Ovary (tissue), 7 donors: ENCODE measurements at regions not wholly inside any gene's neighbourhood (a gene's known extent, or its start where the extent isn't known, plus 50 kb on each side); places are given as distances from the start of the nearest gene placed in this dataset.

ENCODE experiments used
- DNase-seq, 5 donors: peaks; one replicate each; pipeline ENCODE4 v3.0.0-alpha.2; 2019 to 2020
- H3K27ac ChIP-seq, 2 donors: fragments of 200-600 bp; one replicate each; pipeline versions ENCODE4 v1.5.1 to v1.8.0; 2019 to 2022
- H3K27me3 ChIP-seq: fragments of 200-600 bp; one replicate; pipeline ENCODE4 v1.8.0; 2022
- H3K36me3 ChIP-seq: fragments of 200-600 bp; sonication (generic); one replicate; pipeline ENCODE4 v1.5.1; 2019
- H3K4me1 ChIP-seq: one replicate; pipeline ENCODE4 v1.8.1; 2013; ENCODE audit warnings: mild to moderate bottlenecking, moderate library complexity; ENCODE audit not compliant: insufficient read depth
- H3K4me3 ChIP-seq: fragments of 200-600 bp; sonication (generic); one replicate; pipeline ENCODE4 v1.5.1; 2017
- H3K9me3 ChIP-seq, 2 donors: fragments of 200-600 bp in 1 of 2; sonication (generic) in 1 of 2; one replicate each; pipeline versions ENCODE4 v1.5.1 to v1.8.1; 2013 to 2019; ENCODE audit warnings: mild to moderate bottlenecking in 1 of 2, moderate library complexity in 1 of 2
- CTCF ChIP-seq, 3 donors: fragments of 450-650 bp in 2 of 3; fragments of 200-600 bp in 1 of 3; IDR thresholded peaks; one replicate each; pipeline versions ENCODE4 v1.5.1 to v1.8.0; 2016 to 2022; ENCODE audit warnings: antibody characterized with exemption in 3 of 3, mild to moderate bottlenecking in 1 of 3
- EP300 ChIP-seq: sonication (generic); formaldehyde crosslinking; IDR thresholded peaks from one replicate; pipeline ENCODE4 v1.6.1; 2017; ENCODE audit warnings: antibody characterized with exemption
- POLR2A ChIP-seq: fragments of 450-650 bp; IDR thresholded peaks from one replicate; pipeline ENCODE4 v1.6.1; 2017; ENCODE audit warnings: antibody characterized with exemption, mild to moderate bottlenecking, moderate library complexity
- WGBS, 3 donors: extraction: QIAGEN DNeasy Blood & Tissue Kit in 1 of 3; methylation state at CpG; one replicate each; pipeline versions ENCODE4 v1.1.5 to v1.1.7; 2013 to 2017; 5-methylcytosine and 5-hydroxymethylcytosine counted together
- intact Hi-C, 4 donors: fragments of 100-400 bp; cut with DNase I; formaldehyde crosslinking; loops; one replicate each; pipeline versions ENCODE4 v1.11.0 to v1.15.1; 2022 to 2023
- donor health status: DM: no; HTN: no; CAD: no; lungs with moderate emphysema.
- donor health status: DM: no; HTN: no; CAD: no.
- donor health status: Bipolar disorder and iron deficiency.
- donor health status: DM: no; HTN: no; CAD: no.
- donor health status: DM: yes; HTN: yes; CAD: no.

GRCh38 chr13:22717036-22717435 lies 463.7 kb upstream of the SGCG start:
- Histone ChIP-seq H3K27ac (no peak overlapping the region), H3K4me3 (no peak overlapping the region), H3K36me3 (no peaks in the 10 kb centered on the region), H3K9me3 (no peaks in the 10 kb centered on the region), H3K27me3 (no peaks in the 10 kb centered on the region), H3K4me1 (peaks cover 3% of the 10 kb centered on the region)
- intact Hi-C loops: loop anchor here in 1 of 4 donors (2.0 kb wide), 1 partner anchor 14 kb away; no protein-coding TSS in a partner anchor
- TF ChIP-seq EP300: no peak
- no peak for TF ChIP-seq POLR2A
- no peak for TF ChIP-seq CTCF (IDR thresholded peaks at IDR 0.05)
- 3 to 36% (median 8%) methylated on average over 7 of the region's 7 CpGs for WGBS, 3 donors
- DNase-seq: no peak

GRCh38 chr13:22726726-22727125 lies 454.1 kb upstream of the SGCG start:
- intact Hi-C loops: no loop called here
- H3K27me3 ChIP-seq: no peaks in the 10 kb centered on the region
- H3K9me3 ChIP-seq: no peaks in the 10 kb centered on the region
- no peak overlapping the region for H3K4me3 ChIP-seq
- H3K4me1 ChIP-seq: no peaks in the 10 kb centered on the region
- WGBS, 3 donors: 48 to 57% (median 55%) methylated on average over 6 of the region's 6 CpGs
- TF ChIP-seq POLR2A: no peak
- no peak for TF ChIP-seq EP300
- TF ChIP-seq CTCF (IDR thresholded peaks at IDR 0.05): no peak
- DNase-seq: no peak
- H3K36me3 ChIP-seq: no peaks in the 10 kb centered on the region
- no peak overlapping the region for H3K27ac ChIP-seq

- H3K36me3 ChIP-seq: no peaks in the 10 kb centered on the region
- no peak overlapping the region for H3K4me3 ChIP-seq
- no peak for DNase-seq
- H3K4me1 ChIP-seq: no peaks in the 10 kb centered on the region
- intact Hi-C loops: no loop called here
- no peak for TF ChIP-seq POLR2A
- TF ChIP-seq CTCF (IDR thresholded peaks at IDR 0.05): no peak
- no peak for TF ChIP-seq EP300
- no peaks in the 10 kb centered on the region for H3K9me3 ChIP-seq
- H3K27me3 ChIP-seq: no peaks in the 10 kb centered on the region
- WGBS, 3 donors: 40 to 61% (median 51%) methylated on average over 24 of the region's 24 CpGs
- H3K27ac ChIP-seq: no peak overlapping the region
Measured at GRCh38 chr13:22735011-22735995, 445.5 kb upstream of the SGCG start.

- Histone ChIP-seq H3K36me3 (no peaks in the 10 kb centered on the region), H3K4me3 (no peak overlapping the region), H3K27ac (no peak overlapping the region), H3K9me3 (no peaks in the 10 kb centered on the region), H3K27me3 (no peaks in the 10 kb centered on the region), H3K4me1 (no peaks in the 10 kb centered on the region)
- intact Hi-C loops: no loop called here
- WGBS, 3 donors: 84 to 85% (median 84%) methylated on average over 28 of the region's 28 CpGs
- no peak for DNase-seq
- TF ChIP-seq CTCF (IDR thresholded peaks at IDR 0.05): no peak
Measured at GRCh38 chr13:22736084-22736767, 444.6 kb upstream of the SGCG start.
